GM12875 (cell line): ENCODE measurements at regions not wholly inside any gene's neighbourhood (a gene's known extent, or its start where the extent isn't known, plus 50 kb on each side); places are given as distances from the start of the nearest gene placed in this dataset.

ENCODE experiments used
- H3K4me3 ChIP-seq: one replicate; pipeline ENCODE4 v1.5.1; 2011; ENCODE audit warnings: low read depth, low read length, control low read depth
- CTCF ChIP-seq: IDR thresholded peaks from 2 replicates; pipeline ENCODE4 v1.5.1; 2011; ENCODE audit warnings: low read depth, mild to moderate bottlenecking, control low read depth, inconsistent platforms, low read length, moderate library complexity, borderline replicate concordance; ENCODE audit not compliant: insufficient read depth

DNA sequence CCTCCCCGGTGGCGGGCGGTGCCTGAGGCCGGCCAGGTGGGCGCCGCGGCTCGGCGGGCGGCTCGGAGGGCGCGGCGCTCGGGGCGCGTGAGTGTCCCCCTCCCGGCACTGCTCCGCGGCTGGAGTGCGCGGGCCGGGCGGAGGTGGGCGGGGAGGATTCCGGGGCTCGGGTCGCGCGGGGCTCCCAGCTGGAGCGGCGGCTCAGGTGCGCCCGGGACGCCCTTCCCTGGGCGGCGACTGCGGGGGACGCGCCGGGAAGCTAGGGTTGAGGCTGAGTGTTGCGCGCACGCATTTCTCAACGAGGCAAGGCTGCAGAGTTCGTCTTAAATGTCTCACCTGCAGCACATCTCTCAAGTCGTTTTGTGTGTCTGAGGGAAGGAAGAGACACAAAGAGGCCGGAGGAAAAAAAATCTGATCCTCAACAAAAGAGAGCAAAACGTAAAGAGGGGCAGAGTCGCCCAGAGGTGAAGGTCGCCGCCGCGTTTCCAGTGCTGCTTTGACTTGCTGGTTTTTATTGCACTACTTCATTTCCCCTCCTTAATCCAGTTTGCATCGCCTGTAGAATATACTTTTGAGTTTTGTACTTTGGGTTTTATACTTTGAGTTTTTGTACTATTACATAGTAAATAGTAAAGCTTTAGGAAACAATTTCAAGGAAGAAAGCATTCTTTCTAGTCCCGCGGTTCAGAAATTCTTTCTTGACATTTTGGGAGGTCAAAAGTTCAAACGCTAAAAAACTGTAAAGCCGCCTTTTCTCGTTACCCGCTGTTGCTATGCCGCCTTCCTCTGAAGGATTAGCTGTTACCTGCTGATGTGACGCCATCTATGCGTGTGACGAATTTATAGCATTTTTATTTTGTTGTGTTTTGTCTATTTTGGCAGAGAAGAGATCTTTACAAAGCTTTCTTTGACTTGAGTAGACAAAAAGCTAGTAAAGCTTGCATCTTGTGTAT, 106.5 kb upstream of the STOX2 start:
- H3K4me3 ChIP-seq: no peak overlapping the region
- TF ChIP-seq CTCF: no peak

- TF ChIP-seq CTCF: no peak
- H3K4me3 ChIP-seq: no peak overlapping the region
Measured at GRCh38 chr4:183801457-183802165, 103.5 kb upstream of the STOX2 start.

GRCh38 chr4:183806341-183806740, 98.8 kb upstream of the STOX2 start:
- TF ChIP-seq CTCF: no peak
- H3K4me3 ChIP-seq: no peak overlapping the region

GRCh38 chr4:183807420-183808096, 97.5 kb upstream of the STOX2 start:
- H3K4me3 ChIP-seq: no peak overlapping the region
- TF ChIP-seq CTCF: no peak

- no peak overlapping the region for H3K4me3 ChIP-seq
Measured at GRCh38 chr4:183808097-183808456, 97.0 kb upstream of the STOX2 start.

GRCh38 chr4:183812567-183812966, 92.5 kb upstream of the STOX2 start:
- no peak for TF ChIP-seq CTCF
- no peak overlapping the region for H3K4me3 ChIP-seq

More at GRCh38 chr4:183808097-183808456, 97.0 kb upstream of the STOX2 start:
- no peak for TF ChIP-seq CTCF

DNA sequence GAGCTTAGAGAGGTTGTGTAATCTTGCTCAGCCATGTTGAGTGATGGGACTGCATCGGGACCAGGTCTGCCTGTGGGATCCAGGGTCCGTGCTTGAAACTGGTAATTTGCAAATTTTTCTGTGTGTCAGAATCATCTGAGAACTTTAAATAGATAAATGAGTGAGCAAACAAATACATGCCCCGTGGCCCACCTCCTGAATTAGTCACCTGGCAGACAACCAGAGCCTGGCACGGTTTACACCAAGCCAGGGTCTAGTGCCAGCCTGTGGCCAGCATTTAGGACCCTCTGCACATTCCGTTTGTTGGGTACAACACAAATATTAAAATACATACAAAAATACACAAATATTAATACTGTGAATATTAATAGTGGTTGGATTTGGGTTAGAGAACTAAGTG, 90.6 kb upstream of the STOX2 start:
- no peak for TF ChIP-seq CTCF
- no peak overlapping the region for H3K4me3 ChIP-seq
